Common myeloid progenitor, CD34-positive (primary cell): ENCODE measurements at regions not wholly inside any gene's neighbourhood (a gene's known extent, or its start where the extent isn't known, plus 50 kb on each side); places are given as distances from the start of the nearest gene placed in this dataset.

Source experiments
- CTCF ChIA-PET: fragments of 350-600 bp; sonication (Branson Sonifier 250); formaldehyde crosslinking; loops from one replicate; lab custom pipeline; 2021; ENCODE audit warnings: antibody characterized with exemption; lab: Charles Lee
- POLR2A ChIA-PET: fragments of 350-600 bp; sonication (Branson Sonifier 250); formaldehyde crosslinking; loops from one replicate; lab custom pipeline; 2021; ENCODE audit warnings: antibody characterized with exemption; lab: Charles Lee
- DNase-seq, 3 donors: peaks; one replicate each; pipeline versions ENCODE4 v3.0.0 to v3.0.0-alpha.2; 2013
- H3K27ac ChIP-seq, 2 experiments: 1 replicate in 1 of 2; 2 replicates in 1 of 2; pipeline ENCODE4 v1.7.0; 2013; ENCODE audit warnings: inconsistent platforms in 2 of 2, low read length in 2 of 2, mild to moderate bottlenecking in 2 of 2, low read depth in 1 of 2, moderate library complexity in 1 of 2; ENCODE audit not compliant: severe bottlenecking in 2 of 2, insufficient read depth in 1 of 2, poor library complexity in 1 of 2
- H3K27me3 ChIP-seq, 5 experiments: replicated peaks in 2 of 5; 1 replicate in 3 of 5; 2 replicates in 2 of 5; pipeline versions ENCODE4 v1.6.1 to v1.7.0; 2013; ENCODE audit warnings: low read length in 4 of 5, mild to moderate bottlenecking in 2 of 5, moderate library complexity in 2 of 5, inconsistent platforms in 1 of 5; ENCODE audit not compliant: insufficient read depth in 5 of 5, control insufficient read depth in 4 of 5
- H3K36me3 ChIP-seq, 4 experiments: 1 replicate in 2 of 4; 2 replicates in 2 of 4; pipeline versions ENCODE4 v1.6.1 to v1.7.0; 2013; ENCODE audit warnings: low read length in 3 of 4, control low read depth in 1 of 4, mild to moderate bottlenecking in 1 of 4; ENCODE audit not compliant: control insufficient read depth in 4 of 4, insufficient read depth in 4 of 4
- H3K4me1 ChIP-seq, 4 experiments: 1 replicate in 3 of 4; 2 replicates in 1 of 4; pipeline versions ENCODE4 v1.6.1 to v1.7.1; 2013; ENCODE audit warnings: low read length in 3 of 4, mild to moderate bottlenecking in 3 of 4, control low read depth in 1 of 4, inconsistent platforms in 1 of 4, moderate library complexity in 1 of 4; ENCODE audit not compliant: control insufficient read depth in 4 of 4, insufficient read depth in 4 of 4; ENCODE audit errors: control extremely low read depth in 1 of 4
- H3K4me3 ChIP-seq, 7 experiments: 1 replicate in 4 of 7; 2 replicates in 3 of 7; pipeline versions ENCODE4 v1.5.1 to v1.7.0; 2013; ENCODE audit warnings: mild to moderate bottlenecking in 7 of 7, low read length in 6 of 7, moderate library complexity in 6 of 7, inconsistent platforms in 2 of 7, low read depth in 2 of 7, control low read depth in 1 of 7; ENCODE audit not compliant: insufficient read depth in 4 of 7, control insufficient read depth in 1 of 7; ENCODE audit errors: extremely low read depth in 1 of 7
- H3K9me3 ChIP-seq, 5 experiments: 1 replicate in 4 of 5; 2 replicates in 1 of 5; pipeline versions ENCODE4 v1.6.1 to v1.7.1; 2013; ENCODE audit warnings: low read length in 4 of 5, mild to moderate bottlenecking in 2 of 5, inconsistent platforms in 1 of 5, low read depth in 1 of 5, moderate library complexity in 1 of 5; ENCODE audit not compliant: control insufficient read depth in 4 of 5, insufficient read depth in 2 of 5; ENCODE audit errors: control extremely low read depth in 1 of 5
- WGBS: methylation state at CpG from one replicate; pipeline ENCODE4 v1.1.5; 2013; ENCODE audit not compliant: insufficient coverage; 5-methylcytosine and 5-hydroxymethylcytosine counted together

GRCh38 chr9:13505797-13506196 is 226.3 kb upstream of the MPDZ start:
- CTCF ChIA-PET, result no interaction called here
- no peak overlapping the region for H3K27ac ChIP-seq

GRCh38 chr9:13503599-13503998 is 224.1 kb upstream of the MPDZ start:
- Histone ChIP-seq H3K36me3 (no peaks in the 10 kb centered on the region), H3K27ac (no peak overlapping the region), H3K4me3 (no peak overlapping the region), H3K9me3 (no peaks in the 10 kb centered on the region), H3K27me3 (peaks cover 0 to 2% (median 0%) of the 10 kb centered on the region in 5 experiments), H3K4me1 (no peaks in the 10 kb centered on the region)
- POLR2A ChIA-PET, result no interaction called here
- CTCF ChIA-PET, result no interaction called here
- no peak for DNase-seq
- WGBS, result 77% methylated on average over 1 of the region's 2 CpGs

More at GRCh38 chr9:13505797-13506196, 226.3 kb upstream of the MPDZ start:
- Histone ChIP-seq H3K9me3 (no peaks in the 10 kb centered on the region), H3K27me3 (peaks cover 0 to 2% (median 0%) of the 10 kb centered on the region in 5 experiments), H3K4me3 (no peak overlapping the region), H3K36me3 (no peaks in the 10 kb centered on the region), H3K4me1 (no peaks in the 10 kb centered on the region)
- no CpG with 5 or more reads among the region's 3 CpGs for WGBS
- POLR2A ChIA-PET, result interaction anchor here (0.6 kb wide), 1 partner anchor 278 kb away, joined by 3 read pairs; no protein-coding TSS in a partner anchor
- DNase-seq, result no peak

- Histone ChIP-seq H3K36me3 (no peaks in the 10 kb centered on the region), H3K4me3 (no peak overlapping the region), H3K27ac (no peak overlapping the region), H3K27me3 (peaks cover 0 to 2% (median 0%) of the 10 kb centered on the region in 5 experiments), H3K4me1 (no peaks in the 10 kb centered on the region), H3K9me3 (no peaks in the 10 kb centered on the region)
- WGBS, result 90% methylated on average over 6 of the region's 6 CpGs
- ChIA-PET CTCF (no interaction called here), POLR2A (no interaction called here)
- DNase-seq, result no peak
Observed at GRCh38 chr9:13502484-13502883, 223.0 kb upstream of the MPDZ start.

GRCh38 chr9:13501018-13501417 is 221.5 kb upstream of the MPDZ start:
- no peak overlapping the region for H3K27ac ChIP-seq
- H3K9me3 ChIP-seq, result no peaks in the 10 kb centered on the region
- CTCF ChIA-PET, result no interaction called here
- peaks cover 0 to 2% (median 0%) of the 10 kb centered on the region in 5 experiments for H3K27me3 ChIP-seq
- no peak overlapping the region for H3K4me3 ChIP-seq
- no peak for DNase-seq
- H3K36me3 ChIP-seq, result no peaks in the 10 kb centered on the region
- POLR2A ChIA-PET, result no interaction called here
- 100% methylated on average over 1 of the region's 1 CpG for WGBS
- H3K4me1 ChIP-seq, result no peaks in the 10 kb centered on the region

- WGBS, result 92% methylated on average over 1 of the region's 1 CpG
- Histone ChIP-seq H3K27me3 (no peaks in the 10 kb centered on the region), H3K27ac (no peak overlapping the region), H3K36me3 (no peaks in the 10 kb centered on the region), H3K4me1 (no peaks in the 10 kb centered on the region), H3K4me3 (no peak overlapping the region), H3K9me3 (no peaks in the 10 kb centered on the region)
- DNase-seq, result no peak
- CTCF ChIA-PET, result no interaction called here
- POLR2A ChIA-PET, result no interaction called here
Observed at GRCh38 chr9:13500034-13500433, 220.5 kb upstream of the MPDZ start.

- POLR2A ChIA-PET, result no interaction called here
- Histone ChIP-seq H3K4me1 (no peaks in the 10 kb centered on the region), H3K9me3 (no peaks in the 10 kb centered on the region), H3K36me3 (no peaks in the 10 kb centered on the region), H3K27me3 (peaks cover 0 to 1% (median 0%) of the 10 kb centered on the region in 5 experiments), H3K4me3 (no peak overlapping the region), H3K27ac (no peak overlapping the region)
- 80% methylated on average over 1 of the region's 3 CpGs for WGBS
- CTCF ChIA-PET, result no interaction called here
- DNase-seq, result no peak
Observed at GRCh38 chr9:13493697-13494096, 214.2 kb upstream of the MPDZ start.

- 79% methylated on average over 5 of the region's 11 CpGs for WGBS
Observed at GRCh38 chr9:13491493-13492424, 212.3 kb upstream of the MPDZ start.

More at GRCh38 chr9:13491493-13492424, 212.3 kb upstream of the MPDZ start:
- no peak for DNase-seq
- ChIA-PET POLR2A (no interaction called here), CTCF (no interaction called here)
- Histone ChIP-seq H3K9me3 (no peaks in the 10 kb centered on the region), H3K4me3 (no peak overlapping the region), H3K36me3 (no peaks in the 10 kb centered on the region), H3K27ac (no peak overlapping the region), H3K27me3 (peaks cover 0 to 1% (median 0%) of the 10 kb centered on the region in 5 experiments), H3K4me1 (no peaks in the 10 kb centered on the region)
